Upper lobe of left lung (tissue), 4 donors: ENCODE measurements at regions not wholly inside any gene's neighbourhood (a gene's known extent, or its start where the extent isn't known, plus 50 kb on each side); places are given as distances from the start of the nearest gene placed in this dataset.

Experiments used
- POLR2AphosphoS5 ChIP-seq, 2 donors: sonication (generic); formaldehyde crosslinking; IDR thresholded peaks; one replicate each; pipeline ENCODE4 v1.5.1; 2017; ENCODE audit warnings: antibody characterized with exemption in 2 of 2
- TF ChIP-seq, protein P1 (sequence below), 6 experiments: fragments of 450-650 bp in 4 of 6; fragments of 200-600 bp in 2 of 6; sonication (generic) in 2 of 6; IDR thresholded peaks; one replicate each; pipeline ENCODE4 v1.5.1; 2016 to 2019; ENCODE audit warnings: antibody characterized with exemption in 6 of 6

DNA sequence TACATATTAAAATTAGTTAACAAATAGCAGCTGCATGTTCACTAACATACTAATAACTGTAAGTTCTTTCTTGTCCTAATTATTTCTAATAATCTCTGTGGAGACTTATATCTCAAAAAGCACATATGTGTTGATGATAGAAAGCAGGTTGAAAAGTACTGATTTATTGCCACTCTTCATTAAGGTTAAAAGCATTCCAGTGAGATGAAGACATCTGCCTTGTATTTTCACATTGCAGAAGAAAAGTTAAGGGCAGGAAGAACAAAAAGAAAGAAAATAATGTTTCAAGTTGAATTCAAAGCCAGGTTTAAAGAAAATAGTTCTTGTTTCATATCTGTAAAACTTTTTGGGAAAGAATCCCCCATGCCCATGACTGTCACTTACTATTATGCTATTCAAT lies 429.9 kb downstream of the MTX2 start:
- TF ChIP-seq, protein P1, sequence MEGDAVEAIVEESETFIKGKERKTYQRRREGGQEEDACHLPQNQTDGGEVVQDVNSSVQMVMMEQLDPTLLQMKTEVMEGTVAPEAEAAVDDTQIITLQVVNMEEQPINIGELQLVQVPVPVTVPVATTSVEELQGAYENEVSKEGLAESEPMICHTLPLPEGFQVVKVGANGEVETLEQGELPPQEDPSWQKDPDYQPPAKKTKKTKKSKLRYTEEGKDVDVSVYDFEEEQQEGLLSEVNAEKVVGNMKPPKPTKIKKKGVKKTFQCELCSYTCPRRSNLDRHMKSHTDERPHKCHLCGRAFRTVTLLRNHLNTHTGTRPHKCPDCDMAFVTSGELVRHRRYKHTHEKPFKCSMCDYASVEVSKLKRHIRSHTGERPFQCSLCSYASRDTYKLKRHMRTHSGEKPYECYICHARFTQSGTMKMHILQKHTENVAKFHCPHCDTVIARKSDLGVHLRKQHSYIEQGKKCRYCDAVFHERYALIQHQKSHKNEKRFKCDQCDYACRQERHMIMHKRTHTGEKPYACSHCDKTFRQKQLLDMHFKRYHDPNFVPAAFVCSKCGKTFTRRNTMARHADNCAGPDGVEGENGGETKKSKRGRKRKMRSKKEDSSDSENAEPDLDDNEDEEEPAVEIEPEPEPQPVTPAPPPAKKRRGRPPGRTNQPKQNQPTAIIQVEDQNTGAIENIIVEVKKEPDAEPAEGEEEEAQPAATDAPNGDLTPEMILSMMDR (IDR thresholded peaks at IDR 0.05) = no peak
- TF ChIP-seq POLR2AphosphoS5 (IDR thresholded peaks at IDR 0.05) = no peak
